Endometrial microvascular endothelial cells (primary cell): ENCODE measurements at regions not wholly inside any gene's neighbourhood (a gene's known extent, or its start where the extent isn't known, plus 50 kb on each side); places are given as distances from the start of the nearest gene placed in this dataset.

ENCODE experiments used
- in situ Hi-C: cut with HindIII; loops from 2 replicates; pipeline ENCODE4 v1.10.0; 2017; ENCODE audit warnings: low sequenced_read_pairs, low pct_unique_long_range_greater_than_20kb; ENCODE audit errors: inconsistent ontology term

GRCh38 chr11:127137771-127138280 lies 137.3 kb upstream of the KIRREL3 start:
- in situ Hi-C loops: no loop called here

DNA sequence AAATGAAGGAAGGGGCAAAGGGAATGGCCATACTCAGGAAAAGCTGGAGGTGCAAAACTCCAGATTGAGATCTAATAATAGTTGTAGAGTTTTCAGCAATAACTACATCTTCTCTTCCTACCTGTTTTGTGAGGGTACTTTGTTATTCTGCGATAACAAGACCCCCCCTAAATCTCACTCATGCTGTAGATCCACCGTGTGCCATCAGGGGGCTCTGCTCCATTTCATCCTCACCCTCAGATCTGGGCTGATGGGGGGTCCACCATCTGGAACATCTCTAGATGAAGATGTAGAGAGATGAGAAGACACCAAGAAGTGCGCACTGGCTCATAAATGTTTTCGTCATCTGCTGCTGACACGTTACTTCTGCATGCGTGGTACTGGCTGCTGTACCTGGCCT lies 135.9 kb upstream of the KIRREL3 start:
- in situ Hi-C loops: no loop called here

DNA sequence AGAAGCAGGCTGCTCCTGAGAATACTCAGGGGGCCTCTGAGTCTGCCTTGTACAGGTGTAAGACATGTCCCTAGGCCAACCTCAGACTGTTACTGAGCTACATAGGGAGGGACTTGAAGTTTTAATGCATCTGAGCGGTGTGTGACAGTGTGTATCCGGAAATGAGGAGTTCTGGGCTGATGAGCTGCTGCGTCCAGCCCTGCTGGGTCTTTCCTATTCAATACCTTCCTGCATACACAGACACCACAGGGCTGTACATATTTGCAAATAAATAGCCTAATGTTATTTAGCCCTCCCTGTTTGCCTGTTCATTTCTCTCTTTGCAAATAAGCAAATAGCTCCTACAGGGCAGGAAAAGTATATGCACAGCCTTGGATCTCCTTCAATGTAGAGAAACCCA lies 134.7 kb upstream of the KIRREL3 start:
- in situ Hi-C loops: no loop called here

- in situ Hi-C loops: no loop called here
Measured at GRCh38 chr11:127133061-127133460, 132.5 kb upstream of the KIRREL3 start.

DNA sequence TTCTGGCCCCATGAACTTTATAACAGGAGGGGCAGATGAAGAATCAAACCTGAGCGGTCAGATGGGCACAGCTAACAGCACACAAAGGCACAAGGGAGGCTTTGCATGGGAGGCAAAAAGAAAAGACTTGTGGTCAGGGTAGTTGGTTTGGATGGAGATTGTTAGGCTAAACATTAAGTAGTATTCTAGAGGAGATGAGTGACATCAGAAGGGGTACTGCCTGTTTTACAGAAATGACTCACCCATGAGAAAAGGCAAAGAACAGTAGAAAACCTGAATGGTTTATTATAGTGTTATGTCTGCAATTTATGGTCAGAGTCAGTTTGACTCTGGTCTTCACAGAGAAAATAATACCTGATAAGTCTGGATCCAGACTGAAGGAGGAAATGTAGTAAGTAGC lies 129.8 kb upstream of the KIRREL3 start:
- in situ Hi-C loops: no loop called here

- in situ Hi-C loops: no loop called here
Measured at GRCh38 chr11:127126986-127127385, 126.4 kb upstream of the KIRREL3 start.

DNA sequence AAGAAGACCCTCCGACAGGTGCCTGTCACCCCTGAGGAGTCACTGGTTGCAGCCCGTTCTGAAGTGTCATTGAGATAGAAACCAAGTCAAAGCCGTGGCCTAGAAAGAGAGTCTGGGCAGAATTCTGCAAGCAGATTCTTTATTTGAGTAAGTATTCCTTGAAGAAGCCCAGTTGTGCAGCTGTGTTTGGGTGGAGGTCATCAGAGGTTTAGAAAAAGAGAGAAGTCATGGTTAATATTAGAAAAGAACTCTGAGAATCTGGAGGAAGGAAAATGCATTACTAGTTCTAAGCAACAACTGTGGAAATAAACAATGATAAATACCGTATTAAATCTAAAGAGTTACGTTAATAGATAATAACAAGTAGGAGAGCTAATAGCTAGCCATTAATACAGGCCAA lies 118.8 kb upstream of the KIRREL3 start:
- in situ Hi-C loops: no loop called here

GRCh38 chr11:127118811-127119210 lies 118.2 kb upstream of the KIRREL3 start:
- in situ Hi-C loops: no loop called here

DNA sequence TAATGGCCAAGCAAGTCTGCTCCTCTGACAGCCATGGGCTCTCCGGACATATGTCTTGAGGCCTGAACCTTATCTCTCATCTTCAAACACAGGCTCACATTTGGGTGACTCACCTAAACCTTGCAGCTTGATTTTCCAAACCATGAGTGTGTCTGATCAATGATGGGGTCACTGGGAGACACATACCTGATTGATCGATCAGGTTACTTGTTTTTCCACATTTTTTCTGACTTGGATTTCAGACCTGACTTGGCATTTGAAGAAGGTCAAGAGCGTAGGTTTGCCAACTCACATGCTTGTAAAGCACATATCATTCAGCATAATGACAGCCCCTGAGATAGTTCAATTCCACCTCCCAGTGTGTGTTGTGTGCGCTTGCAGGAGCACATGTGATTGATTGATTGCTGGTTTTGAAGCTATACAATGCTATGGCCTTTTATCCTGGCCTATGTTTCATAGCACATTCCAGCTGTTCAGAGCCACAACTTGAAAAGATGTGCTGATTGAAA lies 116.7 kb upstream of the KIRREL3 start:
- in situ Hi-C loops: no loop called here

- in situ Hi-C loops: no loop called here
Measured at GRCh38 chr11:127115844-127116243, 115.3 kb upstream of the KIRREL3 start.

DNA sequence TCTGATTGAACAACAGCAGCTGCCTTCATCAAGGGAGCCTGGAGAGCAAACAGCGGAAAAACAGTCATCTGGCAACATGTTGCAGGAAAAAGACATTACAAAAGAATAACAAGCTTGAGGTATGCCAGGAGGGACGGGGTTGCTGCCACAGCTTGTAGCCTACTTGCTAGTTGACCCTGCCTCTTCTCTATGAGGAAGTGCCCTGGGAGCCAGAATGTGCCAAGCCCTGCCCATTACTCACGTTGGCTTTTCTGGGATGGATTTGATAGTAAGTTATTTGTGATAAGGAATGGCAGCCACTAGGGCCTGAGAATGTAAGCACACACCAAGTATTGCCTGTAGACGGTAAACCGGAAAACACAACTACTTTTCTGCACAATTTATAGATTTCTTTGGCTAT lies 113.5 kb upstream of the KIRREL3 start:
- in situ Hi-C loops: no loop called here

- in situ Hi-C loops: no loop called here
Measured at GRCh38 chr11:127110542-127110941, 110.0 kb upstream of the KIRREL3 start.

DNA sequence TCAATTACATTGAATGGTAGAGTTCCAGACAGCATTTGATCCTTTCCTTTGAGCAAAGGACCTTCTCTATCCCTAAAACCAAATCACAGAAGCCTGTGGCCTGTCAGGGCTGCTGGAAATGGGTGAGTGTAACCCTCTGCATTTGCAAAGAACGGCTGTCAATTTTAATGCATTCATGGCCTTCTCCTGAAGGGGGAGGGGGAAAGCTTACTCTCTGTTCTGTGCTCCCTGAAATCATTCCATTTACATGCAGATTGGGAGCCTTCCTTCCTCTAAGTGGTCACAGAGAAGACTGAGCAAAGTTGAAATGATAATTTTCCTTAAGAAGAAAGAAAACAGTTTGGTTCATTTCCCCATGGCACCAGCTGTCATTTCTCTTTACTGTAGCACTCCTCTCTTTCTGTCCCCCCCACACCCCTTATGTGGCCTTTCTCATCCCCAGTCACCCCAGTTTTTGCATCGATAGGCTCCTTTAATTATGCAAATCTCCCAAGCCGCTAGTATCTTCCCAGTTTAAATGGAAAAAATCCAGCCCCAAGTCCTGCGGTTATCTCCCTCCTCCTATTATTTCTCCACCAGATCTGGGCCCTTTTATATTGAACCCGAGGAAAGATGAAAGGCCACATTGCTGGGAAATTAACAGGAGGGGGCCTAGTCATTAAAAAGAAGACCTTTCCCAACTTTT lies 109.4 kb upstream of the KIRREL3 start:
- in situ Hi-C loops: no loop called here

- in situ Hi-C loops: no loop called here
Measured at GRCh38 chr11:127108838-127109237, 108.3 kb upstream of the KIRREL3 start.

DNA sequence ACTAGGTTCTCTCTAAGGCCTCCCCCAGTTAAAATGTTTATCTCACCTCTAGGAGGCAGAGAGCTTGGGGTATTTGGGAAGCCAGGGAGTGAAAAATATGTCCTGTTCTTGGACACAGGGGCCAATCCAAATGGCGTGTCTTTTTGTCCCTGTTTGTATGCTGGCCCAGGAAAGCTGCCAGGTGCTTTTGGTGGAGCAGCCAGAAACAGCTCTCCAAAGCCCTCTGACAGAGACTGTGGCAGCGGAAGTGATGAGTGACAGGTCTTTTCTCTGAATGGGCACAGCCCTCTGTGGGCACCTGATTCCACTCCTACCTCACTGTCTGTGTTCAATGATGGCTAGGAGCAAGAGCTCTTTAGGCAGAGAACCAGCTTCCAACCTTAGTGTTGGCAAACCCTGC lies 106.4 kb upstream of the KIRREL3 start:
- in situ Hi-C loops: no loop called here

DNA sequence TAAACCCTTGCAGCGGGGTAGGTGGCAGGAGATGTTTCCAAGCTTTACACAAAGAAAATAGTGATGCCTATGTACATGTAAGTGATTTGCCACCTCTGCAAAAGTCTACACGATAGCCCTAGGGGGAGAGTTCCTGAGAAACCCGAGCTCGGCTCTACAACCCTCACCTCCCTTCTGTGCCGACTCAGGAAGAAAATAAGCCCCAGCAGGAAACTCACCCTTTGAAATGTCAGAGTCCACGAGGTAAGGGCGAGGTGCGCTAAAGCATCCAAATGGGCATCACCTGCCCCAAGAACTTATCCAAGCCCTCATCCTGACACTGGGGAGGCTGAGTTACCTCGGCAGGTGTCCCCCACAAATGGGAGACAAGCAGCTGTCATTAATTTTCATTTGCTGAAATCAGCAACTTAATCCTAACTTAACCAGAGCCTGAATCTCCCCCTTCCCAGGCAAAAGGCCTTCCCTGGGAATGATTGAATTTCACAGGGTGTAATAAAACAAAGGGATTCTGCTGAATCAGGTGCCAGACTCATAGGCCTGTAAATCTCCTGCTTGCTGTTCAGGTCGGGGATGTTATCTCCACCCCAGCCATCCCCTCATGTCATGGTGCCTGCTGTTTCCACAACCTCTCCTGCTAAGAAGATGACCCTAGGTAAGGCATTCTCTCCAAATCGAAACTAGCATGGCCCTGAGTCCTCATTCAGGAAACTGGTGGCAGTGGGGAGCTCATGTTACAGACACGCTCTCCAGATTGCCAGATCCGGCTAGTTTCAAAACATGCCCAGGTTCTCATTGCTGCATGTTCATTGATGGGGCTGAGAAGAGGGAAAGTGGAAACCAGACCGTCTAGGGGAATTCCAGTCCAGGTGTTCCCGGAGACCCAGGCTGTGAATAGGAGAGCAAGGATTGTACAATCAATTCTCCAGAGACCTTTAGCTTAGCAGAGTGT lies 105.3 kb upstream of the KIRREL3 start:
- in situ Hi-C loops: no loop called here

DNA sequence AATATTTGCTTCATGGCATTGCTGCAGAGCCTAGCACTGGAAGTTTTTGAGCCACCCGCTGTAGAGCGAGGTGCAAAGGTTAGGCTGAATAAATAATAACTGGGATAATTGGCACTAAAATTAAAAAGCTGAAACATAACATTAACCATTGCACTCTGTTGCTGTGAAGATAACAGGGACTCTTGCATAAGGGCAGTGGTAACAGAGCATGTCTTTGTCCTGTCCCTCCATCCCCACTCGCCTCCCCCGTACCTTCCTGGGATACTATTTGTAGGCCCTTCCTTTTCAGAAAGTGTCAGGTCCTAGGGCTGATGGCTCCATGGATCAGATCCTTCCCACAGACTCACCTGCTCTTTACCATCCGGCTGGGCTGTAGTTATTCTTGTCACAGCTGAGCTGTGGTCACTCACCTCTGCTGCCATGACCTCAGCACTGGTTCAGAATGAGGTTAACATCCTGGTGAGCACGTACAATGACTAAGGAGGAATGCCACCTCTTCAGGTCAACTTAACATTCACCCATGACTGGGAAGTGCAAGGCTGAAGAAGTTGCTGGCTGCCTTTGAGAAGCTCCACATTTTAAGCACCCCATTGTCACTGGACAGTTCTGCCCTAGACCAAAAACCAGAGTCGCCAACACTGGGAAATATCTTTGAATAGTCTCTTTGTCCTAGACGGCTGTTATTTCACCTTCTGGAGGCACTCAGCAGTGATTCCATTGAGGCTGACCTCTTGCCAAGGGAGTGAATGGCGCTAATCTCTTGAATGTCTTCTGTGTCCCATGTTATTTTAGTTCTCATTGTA lies 103.2 kb upstream of the KIRREL3 start:
- in situ Hi-C loops: no loop called here

- in situ Hi-C loops: no loop called here
Measured at GRCh38 chr11:127098684-127099083, 98.1 kb upstream of the KIRREL3 start.

DNA sequence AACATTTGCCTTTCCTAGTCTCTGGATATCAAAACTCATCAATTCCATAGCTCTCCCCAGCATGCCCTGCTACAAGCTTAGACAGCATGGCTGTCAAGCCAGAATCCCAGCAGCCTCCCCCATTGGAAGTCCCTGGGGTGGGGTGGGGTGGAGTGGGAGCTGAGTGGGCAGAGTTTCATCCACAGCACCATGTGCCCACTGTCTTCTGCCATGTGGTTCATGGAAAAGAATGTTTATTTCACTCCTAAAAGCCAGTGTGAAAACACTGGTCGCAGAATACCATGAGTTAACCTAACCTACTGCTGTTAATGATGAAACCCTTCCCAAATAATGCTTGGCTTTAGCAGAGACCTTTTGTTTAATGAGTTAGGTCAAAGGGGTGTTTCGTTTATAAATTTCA lies 80.2 kb upstream of the KIRREL3 start:
- in situ Hi-C loops: no loop called here
